GM21723 (cell line): ENCODE measurements at regions not wholly inside any gene's neighbourhood (a gene's known extent, or its start where the extent isn't known, plus 50 kb on each side); places are given as distances from the start of the nearest gene placed in this dataset.

Experiments
- ATAC-seq: cut with Tn5 transposase; IDR thresholded peaks from one replicate; pipeline ENCODE4 v1.9.1; 2021; ENCODE audit warnings: mild to moderate bottlenecking, moderate library complexity; ENCODE audit not compliant: unreplicated experiment

DNA sequence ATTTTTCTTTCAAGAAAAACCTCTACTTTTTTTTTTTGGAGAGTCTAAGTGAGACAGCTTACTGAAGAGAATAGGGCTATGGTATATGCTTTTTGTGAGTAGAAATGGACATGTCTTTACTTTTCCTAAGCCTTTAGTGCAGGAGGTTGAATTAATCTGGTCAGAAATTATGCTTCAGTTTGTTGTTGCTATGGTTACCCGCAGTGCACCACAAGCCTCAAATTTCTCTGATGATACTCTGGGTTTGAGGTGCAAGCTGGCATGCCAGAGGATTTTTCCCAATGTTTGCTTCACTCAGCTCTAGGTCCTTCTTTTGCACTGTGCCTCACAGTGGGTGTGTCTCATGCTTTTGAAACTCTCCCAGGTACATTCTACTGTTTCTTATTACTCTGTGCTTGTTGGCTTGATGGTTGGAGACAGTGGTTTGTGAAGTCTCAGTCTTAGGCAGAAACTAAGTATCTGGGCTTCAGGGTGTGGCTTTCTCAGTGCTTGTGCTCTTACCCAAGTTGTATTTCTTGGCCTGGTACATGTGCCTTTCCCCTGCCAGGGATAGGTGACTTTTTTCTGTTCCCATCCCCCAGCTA lies 278.3 kb downstream of the RBM43 start:
- no peak for ATAC-seq

DNA sequence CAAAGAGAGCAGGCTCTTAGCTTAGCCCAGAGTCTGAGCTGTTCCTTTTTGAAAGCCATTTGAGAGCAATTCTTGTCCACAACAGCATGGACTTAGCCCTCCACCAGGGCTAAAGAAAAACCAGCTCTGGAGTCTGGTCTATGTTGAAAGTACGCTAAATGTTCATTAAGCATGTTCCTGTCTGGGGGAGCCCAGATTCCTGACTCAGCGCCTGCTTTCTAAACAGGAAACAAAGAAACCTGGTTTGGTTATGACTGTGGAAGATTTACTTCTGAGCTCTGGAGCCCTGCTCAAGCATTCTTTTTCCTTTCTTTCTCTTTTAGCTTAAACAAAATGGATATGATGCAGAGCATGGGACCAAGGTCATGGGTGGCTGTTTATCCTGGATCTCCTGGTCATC lies 279.8 kb downstream of the RBM43 start:
- ATAC-seq, result no peak

DNA sequence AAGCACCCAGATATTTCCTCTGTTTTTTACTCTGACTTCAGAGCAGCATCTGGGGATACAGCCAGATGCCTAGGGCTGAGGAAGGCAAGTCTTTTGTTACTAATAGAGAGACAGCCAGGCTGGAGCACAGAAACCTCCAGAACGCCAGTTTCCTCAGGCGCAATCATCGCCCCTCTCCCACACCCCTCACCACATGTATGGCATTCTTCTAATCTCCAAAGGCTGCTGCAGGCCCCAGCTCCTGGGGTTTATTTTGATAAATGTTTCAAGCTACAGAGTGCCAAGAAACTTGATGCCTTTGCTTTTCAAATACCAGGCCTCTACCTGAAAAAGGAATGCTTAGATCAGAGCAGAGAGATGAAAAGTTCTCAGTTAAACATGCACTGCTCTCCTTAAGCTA lies 283.6 kb downstream of the RBM43 start:
- ATAC-seq, result no peak

DNA sequence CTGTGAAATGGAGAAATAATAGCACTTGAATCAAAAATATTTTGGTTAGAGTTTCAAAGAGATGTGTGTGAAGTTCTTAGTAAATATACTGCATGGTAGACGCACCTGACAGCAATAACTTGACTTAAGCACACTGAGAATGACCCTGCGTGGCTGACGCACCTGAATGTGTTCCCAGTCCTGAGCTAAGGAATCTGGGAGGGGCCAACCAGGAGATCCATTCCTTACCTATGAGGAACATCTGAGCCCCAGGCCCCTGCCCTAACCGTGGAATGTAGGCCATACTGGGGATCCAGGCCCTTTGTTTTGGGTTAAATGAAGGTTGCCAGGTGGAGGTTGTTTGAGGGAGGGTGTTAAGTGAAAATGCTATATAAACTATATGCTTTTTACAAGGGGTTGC lies 284.4 kb downstream of the RBM43 start:
- ATAC-seq, result no peak

DNA sequence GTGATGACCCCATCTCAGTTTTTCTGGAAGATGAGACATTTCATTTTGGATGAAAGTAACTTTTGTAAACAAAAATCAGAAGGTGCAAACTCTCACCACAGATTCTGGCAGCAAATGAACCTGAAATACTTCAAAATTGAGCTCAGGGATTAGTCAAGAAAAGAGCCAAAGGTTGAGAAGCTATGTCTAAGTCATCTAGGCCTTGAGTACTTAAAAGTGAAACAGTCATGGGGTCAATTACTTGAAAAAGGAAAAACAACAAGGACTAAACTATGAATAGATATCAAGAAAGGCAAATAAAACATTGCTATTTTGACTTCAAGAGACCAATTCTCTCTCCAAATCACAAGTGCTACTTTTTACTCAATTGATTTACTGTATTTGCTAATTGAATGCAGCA lies 285.1 kb downstream of the RBM43 start:
- ATAC-seq, result no peak

DNA sequence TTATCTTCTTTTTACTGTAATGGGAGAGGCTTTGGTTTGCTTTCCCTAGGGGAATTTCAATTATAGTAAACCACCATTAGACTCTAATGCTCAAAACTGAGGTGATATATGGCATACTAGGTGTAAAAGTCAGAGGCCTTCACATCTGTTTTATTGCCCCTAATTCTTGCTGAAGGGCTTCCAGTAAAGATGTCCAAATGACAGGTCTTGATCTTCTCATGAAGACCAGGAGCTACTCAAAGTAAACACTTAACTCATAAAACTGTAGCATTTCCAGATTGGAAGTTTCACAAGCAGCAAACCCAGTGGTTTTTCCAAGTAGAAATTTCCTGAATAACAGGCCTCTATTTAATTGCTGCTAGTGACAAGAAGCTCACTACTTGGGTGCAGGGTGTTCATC lies 286.8 kb downstream of the RBM43 start:
- ATAC-seq, result no peak

DNA sequence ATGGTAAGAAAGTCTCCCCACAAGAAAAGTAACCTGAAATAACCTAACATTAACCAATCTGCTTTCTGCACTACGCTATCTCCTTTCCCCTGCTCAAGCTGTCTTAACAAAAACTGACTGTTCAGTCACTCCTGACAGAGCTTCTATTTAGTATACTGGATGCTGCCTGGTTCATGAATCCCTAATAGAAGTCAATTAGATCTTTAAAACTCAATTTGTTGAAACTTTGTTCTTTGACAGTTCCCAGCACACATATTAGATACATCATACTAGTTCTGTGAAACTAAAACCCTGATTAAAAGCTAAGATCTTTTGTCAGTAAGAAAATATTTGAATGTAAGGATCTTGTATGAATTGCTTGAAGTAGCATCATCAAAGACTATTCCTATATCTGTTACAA lies 287.4 kb downstream of the RBM43 start:
- ATAC-seq, result no peak

DNA sequence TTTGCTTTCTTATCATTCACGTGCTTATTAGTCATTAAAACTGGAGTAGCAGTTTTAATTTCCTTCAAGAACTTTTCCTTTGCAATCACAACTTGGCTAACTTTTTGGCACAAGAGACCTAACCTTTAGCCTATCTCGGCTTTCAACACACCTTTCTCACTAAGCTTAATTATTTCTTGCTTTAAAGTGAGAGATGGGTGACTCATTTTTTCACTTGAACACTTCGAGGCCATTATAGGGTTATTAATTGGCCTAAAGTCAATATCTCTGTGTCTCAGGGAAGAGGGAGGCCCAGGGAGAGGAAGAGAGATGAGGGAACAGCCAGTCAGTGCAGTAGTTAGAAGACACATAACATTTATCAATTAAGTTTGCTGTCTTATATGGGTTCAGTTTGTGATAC lies 289.8 kb downstream of the RBM43 start:
- ATAC-seq, result no peak

DNA sequence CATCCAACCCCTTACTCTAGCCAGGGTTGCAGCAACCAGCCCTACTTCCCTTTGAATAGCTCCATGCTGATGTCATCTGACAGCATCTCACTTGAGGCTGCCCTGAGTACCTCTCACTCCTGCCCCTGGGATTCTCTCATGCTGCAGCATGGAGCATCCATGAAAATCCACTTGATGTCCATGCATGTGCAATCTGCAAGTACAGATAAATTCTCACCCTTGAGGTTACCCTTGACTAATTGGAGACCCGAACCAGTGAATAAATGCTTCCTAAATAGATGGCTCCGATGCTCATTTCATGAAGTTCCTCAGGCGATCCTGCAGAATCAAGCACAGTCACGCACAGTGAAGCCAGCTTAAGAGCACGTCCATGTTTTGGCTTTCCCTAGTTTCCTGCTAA lies 298.3 kb downstream of the RBM43 start:
- ATAC-seq, result no peak

DNA sequence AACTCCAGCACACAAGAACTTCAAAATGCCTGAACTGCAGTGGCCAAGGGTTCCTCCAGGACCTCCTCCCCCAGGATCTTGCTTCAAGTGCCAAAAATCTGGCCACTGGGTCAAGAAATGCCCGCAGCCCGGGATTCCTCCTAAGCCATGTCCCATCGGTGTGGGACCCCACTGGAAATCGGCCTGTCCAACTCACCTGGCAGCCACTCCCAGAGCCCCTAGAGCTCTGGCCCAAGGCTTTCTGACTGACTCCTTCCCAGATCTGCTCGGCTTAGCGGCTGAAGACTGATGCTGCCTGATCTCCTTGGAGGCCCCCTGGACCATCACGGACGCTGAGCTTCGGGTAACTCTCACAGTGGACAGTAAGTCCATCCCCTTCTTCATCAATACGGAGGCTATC lies 306.4 kb downstream of the RBM43 start:
- no peak for ATAC-seq

DNA sequence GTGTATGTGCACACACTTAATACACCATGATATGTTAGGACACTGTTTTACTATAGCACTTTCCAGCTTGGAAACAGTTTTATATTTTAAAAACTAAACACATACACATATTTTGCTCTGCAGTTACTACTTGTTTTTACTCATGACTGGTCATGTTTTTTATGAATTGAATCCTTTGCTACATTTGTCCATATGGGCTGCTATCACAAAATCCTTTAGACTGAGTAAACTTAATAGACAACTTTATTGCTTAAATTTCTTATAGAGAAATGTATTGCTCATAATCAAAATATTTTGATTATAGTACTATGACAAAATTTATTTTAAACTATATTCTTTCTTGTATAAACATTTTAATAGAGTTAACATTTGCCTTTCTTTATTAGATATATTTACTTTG lies 314.8 kb downstream of the RBM43 start:
- ATAC-seq, result no peak

DNA sequence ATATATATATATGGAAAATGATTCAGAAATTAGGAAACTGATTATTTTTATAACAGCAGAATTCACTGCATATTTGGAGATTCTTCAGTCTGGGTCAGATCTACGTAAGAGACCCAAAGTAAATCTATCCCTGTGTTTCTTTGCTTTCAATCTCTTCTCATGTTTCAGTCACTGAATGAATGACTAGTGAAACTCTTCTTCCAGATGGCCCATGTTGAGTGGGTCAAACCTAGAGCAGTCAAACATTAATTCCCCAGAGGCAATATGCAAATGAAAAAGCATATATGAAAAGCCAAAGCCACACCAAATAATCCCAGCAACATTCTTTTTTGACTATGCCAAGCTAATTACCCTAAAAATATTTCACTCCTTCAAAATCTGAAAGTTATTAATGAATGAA lies 317.3 kb downstream of the RBM43 start:
- ATAC-seq, result no peak

DNA sequence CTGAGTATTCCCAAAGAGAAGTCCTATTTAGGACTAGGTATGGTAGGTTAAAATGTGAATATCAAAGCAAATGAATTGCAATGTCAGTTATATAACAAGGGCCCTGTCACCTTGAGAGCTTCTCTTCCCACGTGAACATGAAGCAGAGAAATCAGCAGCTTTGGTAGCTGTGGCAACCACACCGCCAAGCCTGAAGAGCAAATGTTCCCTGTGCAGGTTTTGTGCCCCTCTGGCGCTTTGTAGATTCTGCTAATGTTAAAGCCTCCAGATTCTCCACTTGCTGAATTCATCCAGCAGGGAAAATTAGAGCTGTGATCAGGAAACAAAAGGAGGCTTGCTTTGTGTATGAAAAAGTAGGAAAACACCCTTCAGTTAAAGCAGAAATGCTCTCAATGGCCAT lies 322.6 kb downstream of the RBM43 start:
- ATAC-seq, result no peak

DNA sequence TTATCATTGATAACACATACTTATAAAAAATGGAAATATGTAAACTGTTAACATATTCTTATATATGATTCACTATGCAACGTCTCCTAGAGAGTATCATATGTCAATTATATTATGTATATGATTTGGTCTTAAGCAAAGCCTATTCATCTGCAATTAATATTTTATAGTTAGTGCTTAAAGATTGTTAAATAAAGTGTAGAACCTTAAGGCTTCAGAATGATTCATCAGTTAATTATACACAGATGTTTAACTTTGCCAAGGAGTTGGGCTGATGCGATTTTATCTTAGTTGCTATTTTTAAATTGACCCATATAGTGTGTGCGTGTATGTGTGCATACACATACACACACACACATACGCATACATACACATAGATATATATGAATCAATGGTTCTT lies 323.1 kb downstream of the RBM43 start:
- ATAC-seq, result no peak

DNA sequence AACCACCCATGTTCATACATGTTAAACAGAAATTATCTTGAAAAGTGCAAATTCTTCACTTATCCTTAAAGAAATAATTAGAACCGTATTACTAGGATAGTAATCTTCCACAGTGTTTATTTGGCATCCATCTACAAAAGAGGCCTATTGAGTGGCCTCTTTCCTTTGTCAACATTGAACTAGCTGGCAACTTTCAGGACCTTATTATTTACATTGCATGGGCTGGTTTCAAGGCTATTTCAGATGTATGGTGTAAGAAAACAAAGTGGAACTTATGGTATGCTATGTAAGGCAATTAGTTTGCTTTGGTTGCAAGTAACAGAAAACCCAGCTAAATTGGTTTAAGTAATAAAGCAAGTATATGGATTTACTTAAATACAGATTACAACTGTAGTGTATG lies 324.6 kb downstream of the RBM43 start:
- no peak for ATAC-seq

DNA sequence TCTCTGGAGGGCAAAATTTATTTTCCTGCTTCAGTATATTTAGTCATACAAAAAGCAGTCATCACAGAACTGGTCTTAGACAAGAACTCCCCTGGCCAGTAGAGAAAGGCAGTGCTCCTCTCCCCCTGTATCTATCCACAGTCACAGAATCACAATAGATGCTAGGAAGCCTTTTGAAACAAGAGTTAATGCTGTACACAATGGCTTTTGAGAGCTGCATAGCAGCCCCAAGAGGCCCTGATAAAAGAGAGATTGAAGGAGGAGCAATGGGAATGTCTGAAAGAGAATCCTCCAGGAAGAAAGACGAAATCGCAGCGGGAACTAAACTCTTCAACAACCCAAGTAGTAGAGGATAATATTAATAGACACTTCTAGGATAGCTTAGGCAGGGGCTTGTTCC lies 330.2 kb downstream of the RBM43 start:
- ATAC-seq, result no peak

DNA sequence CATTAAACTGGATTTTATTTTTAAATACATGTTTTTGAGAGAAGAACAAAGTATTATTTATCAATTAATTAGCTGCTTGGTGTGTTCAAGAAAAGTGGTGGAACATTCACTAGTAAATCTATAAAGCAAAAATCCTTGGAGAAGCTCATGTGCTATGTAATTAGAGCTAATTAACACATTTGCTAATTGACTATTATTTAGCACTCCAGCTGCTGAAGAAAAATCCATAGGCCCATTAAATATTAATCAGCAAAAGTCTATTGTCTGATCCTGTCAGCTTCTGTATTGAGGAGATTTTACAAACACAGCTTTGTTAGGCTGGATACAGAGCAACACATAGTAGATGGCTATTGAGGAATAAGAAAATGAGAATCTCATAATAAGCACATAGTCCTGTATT lies 336.1 kb downstream of the RBM43 start:
- ATAC-seq, result no peak

DNA sequence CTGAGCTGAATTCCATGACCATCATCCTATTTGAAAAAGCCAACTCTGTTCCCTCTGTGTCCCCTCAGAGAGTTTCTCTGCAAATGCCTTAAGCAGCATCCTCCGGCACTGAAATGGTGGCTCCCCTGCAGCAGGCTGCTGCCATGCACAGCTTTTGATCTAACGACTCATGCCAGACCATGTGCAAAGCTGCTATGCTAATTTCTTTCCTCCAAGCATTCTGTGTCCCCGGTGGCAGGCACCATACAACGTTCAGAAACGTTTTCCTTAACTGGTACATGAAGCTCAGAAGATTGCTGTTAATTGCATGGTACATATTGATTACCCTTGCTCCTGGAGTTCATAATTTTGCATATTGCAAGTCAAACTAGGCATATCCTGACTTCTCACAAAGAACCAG lies 336.8 kb downstream of the RBM43 start:
- no peak for ATAC-seq

DNA sequence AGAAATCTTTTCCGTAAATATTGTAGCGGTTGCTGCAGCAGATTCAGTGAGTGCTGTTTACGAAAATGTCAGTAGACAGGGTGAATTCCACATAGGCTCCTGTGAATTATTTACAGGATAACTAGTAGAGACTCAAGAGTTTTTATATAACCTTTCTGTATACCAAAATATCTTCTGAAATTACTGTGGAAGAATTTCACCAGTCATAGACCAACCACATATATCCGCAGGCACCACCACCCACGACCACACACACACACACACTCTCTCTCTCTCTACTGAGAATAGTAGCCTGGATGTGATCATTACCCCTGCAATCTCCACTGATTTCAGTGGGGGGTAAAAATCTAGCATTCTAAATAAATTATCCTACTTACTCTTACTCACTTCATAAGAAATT lies 341.8 kb downstream of the RBM43 start:
- no peak for ATAC-seq

DNA sequence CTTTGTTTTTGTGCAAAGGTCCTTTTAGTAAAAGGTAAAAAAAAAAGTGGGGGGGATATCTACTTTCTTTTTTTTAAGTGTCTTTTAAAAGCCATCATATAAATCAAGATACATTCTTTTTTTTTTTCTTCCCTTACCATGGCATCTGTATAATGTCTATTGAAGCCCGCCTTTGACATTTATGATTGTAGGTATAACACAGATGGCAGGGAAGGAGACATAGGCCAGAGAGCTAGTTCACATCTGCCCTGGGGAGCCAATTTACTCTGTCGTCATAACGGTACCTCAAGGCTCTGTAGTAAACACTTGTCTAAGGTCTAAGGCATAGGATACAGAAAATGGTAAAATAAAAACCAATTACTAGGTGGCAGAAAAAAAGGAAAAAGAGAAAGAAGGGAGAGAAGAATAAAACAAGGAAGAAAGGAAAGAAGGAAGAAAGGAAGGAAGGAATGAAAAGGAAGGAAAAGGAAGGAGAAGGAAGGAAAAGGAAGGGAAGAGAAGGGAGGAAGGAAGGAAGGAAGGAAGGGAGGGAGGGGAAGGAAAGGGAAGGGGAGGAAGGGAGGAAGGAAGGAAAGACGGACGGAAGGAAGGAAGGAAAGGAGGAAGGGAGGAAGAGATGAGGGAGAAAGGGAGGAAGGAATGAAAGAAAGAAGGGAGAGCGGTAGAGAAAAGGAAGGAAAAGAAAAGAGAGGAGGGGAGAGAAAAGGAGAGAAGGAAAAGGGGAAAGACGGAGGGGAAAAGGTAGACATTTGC lies 343.5 kb downstream of the RBM43 start:
- no peak for ATAC-seq

DNA sequence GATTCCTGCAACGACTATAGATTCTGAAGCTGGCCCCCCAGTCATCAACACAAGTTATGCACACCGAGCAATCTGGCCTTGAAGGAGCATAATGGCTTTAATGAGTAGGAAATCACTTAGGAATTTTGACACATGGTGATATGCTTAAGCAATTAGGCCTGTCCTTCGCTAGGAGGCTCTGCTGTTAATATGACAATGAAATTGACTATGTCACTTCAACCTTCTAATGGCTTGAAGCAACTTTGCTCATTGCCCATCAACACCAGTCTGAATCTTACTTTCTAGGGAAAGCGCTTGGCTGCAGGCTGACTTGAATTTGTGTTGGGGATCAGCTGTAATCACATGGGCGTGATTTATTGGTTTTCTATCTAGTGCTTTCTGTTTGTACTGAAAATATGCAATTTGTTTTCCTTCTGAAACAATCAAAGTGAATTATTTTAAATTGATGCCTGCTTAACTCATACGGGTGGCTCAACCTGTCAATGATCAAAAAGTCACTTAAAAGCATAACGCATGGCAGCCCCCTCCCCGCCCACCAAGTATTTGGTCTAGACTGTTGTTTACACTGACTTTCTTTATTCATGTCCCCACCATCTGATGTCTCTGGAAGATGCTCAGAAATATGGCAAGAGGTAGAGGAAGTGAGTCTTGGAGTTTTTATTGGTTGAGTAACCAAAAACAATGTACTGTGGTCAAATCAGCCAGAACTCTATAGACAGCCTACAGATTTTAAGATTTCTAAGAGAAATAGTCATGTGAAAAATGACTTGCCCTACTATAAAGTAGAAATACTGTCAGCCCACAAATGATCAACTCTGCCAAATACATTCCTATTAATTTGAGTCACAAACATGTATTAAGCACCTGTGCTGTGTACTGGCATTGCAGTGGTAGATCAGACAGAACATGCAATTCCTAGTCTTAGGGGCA lies 344.9 kb downstream of the RBM43 start:
- no peak for ATAC-seq

DNA sequence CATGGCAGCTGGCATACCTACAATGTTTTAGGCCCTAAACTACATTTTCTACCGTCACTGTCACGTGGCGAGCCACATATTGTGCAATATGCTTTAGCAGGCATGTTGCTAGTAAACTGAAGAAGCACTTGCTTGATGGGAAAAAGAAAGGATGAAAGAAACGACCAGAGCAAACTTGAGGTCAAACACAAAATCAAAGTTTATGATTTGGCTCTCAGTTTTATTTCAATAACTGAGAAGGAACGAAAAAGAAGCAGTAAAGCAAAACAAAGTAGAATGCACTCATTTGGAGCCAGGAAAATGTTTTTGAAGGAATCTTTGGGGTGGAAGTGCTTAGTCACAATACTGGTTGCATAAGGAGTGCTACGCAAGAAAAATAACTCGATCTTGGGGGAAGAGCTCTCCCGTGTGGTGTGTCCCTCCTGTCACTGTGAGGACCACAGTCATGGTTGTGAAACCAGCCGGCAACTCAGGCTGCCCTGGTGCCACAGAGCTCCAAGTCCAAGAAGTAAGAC lies 349.8 kb downstream of the RBM43 start:
- ATAC-seq, result no peak
